ENCODE measurements at regions not wholly inside any gene's neighbourhood (a gene's known extent, or its start where the extent isn't known, plus 50 kb on each side); places are given as distances from the start of the nearest gene placed in this dataset.

DNA sequence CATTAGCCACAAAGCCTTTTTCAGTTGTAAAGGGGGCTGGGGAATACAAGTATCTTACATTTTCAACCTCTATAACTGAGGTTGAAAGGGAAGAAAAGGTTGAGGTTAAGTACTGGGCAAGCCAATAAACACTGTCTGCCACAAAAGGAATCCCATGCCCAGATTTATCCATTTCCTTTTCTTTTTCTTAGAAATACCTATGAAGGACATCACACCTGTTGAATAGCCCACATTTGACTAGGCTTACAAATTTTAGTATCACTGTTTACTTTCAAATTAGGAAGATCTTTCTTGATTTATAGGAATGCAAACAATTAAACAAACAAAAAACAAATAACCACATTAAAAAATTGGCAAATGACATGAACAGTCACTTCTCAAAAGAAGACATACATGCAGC lies 81.0 kb upstream of the CAV2 start:
- Histone ChIP-seq H3K4me1 (ENCODE audit: control insufficient read depth, insufficient read depth, low read length) (peaks cover 5% of the 10 kb centered on the region), H3K9ac (ENCODE audit: low read depth, low read length) (no peak overlapping the region), H3K4me3 (ENCODE audit: low read depth, low read length) (no peak overlapping the region)

DNA sequence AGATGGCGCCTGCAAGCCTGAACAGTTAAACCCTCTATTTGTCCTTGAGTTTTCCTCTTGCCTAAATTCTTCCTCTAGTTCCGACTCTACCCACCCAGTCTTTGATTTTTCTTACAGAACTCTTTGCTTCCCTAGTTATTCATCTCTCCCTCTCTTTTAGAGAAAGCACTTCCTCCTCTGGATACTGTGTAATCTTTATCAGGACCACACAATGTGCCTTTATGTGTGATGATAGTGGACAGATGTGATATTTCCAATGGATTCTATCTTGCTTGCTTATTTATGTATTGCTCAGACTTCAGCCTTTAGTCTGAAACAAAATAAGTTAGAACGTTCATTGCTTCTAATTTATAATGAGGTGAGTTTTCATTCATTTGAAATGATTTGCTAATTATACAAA lies 79.5 kb upstream of the CAV2 start:
- Histone ChIP-seq H3K9me3 (ENCODE audit: control insufficient read depth, insufficient read depth, low read length) (no peaks in the 10 kb centered on the region), H3K27ac (ENCODE audit: low read depth, low read length) (no peak overlapping the region), H3K36me3 (ENCODE audit: control insufficient read depth, insufficient read depth, low read length) (no peaks in the 10 kb centered on the region), H3K4me3 (ENCODE audit: low read depth, low read length) (no peak overlapping the region), H3K27me3 (ENCODE audit: control insufficient read depth, insufficient read depth, low read length) (no peaks in the 10 kb centered on the region), H3K4me1 (ENCODE audit: control insufficient read depth, insufficient read depth, low read length) (peaks cover 12% of the 10 kb centered on the region), H3K9ac (ENCODE audit: low read depth, low read length) (no peak overlapping the region)

More for the DNA sequence above, 81.0 kb upstream of the CAV2 start:
- no peak overlapping the region for H3K27ac ChIP-seq (ENCODE audit: low read depth, low read length)
- no peaks in the 10 kb centered on the region for H3K9me3 ChIP-seq (ENCODE audit: control insufficient read depth, insufficient read depth, low read length)
- H3K36me3 ChIP-seq (ENCODE audit: control insufficient read depth, insufficient read depth, low read length): no peaks in the 10 kb centered on the region
- H3K27me3 ChIP-seq (ENCODE audit: control insufficient read depth, insufficient read depth, low read length): no peaks in the 10 kb centered on the region

DNA sequence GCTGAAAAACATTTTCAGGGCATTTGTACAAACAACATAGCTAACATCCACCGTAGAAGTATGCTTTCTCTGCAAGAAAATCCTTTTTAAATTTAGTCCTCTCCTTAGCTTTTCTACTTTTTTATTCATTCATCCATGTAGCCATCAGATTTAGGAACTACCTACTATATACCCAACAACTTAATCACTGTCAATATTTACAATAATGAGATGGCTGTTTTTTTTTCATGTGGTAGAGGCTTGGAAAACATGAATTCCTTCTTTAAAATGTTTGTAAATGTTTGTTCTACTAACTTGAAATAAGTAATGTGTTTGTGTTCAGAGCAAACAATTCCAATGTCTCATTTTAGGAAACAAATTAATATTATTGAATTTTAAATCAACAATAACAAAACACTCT lies 78.2 kb upstream of the CAV2 start:
- H3K27me3 ChIP-seq (ENCODE audit: control insufficient read depth, insufficient read depth, low read length): no peaks in the 10 kb centered on the region
- peaks cover 12% of the 10 kb centered on the region for H3K4me1 ChIP-seq (ENCODE audit: control insufficient read depth, insufficient read depth, low read length)
- no peak overlapping the region for H3K9ac ChIP-seq (ENCODE audit: low read depth, low read length)
- no peak overlapping the region for H3K27ac ChIP-seq (ENCODE audit: low read depth, low read length)
- no peaks in the 10 kb centered on the region for H3K36me3 ChIP-seq (ENCODE audit: control insufficient read depth, insufficient read depth, low read length)
- H3K9me3 ChIP-seq (ENCODE audit: control insufficient read depth, insufficient read depth, low read length): no peaks in the 10 kb centered on the region
- no peak overlapping the region for H3K4me3 ChIP-seq (ENCODE audit: low read depth, low read length)

DNA sequence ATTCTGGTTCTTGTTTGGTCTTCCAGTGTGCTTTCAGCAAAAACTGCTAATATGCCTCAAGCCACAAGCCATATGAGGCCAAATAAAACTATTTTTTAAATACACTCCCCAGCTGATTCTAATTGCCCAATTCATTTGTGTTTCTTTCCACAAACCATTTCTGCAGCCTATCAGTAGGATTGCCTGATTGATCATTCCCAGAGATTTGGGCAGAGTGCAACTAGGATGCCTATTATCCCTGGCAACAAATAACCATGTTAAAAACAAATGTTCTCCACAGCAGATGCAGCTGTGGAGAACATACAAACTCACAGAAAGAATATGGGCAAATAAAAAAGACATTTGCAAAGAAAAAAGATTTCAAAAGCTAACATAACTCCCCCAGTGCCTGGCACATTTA lies 76.9 kb upstream of the CAV2 start:
- no peaks in the 10 kb centered on the region for H3K9me3 ChIP-seq (ENCODE audit: control insufficient read depth, insufficient read depth, low read length)
- no peak overlapping the region for H3K27ac ChIP-seq (ENCODE audit: low read depth, low read length)
- H3K9ac ChIP-seq (ENCODE audit: low read depth, low read length): no peak overlapping the region
- no peak overlapping the region for H3K4me3 ChIP-seq (ENCODE audit: low read depth, low read length)
- H3K27me3 ChIP-seq (ENCODE audit: control insufficient read depth, insufficient read depth, low read length): no peaks in the 10 kb centered on the region
- H3K4me1 ChIP-seq (ENCODE audit: control insufficient read depth, insufficient read depth, low read length): peaks cover 11% of the 10 kb centered on the region
- no peaks in the 10 kb centered on the region for H3K36me3 ChIP-seq (ENCODE audit: control insufficient read depth, insufficient read depth, low read length)

DNA sequence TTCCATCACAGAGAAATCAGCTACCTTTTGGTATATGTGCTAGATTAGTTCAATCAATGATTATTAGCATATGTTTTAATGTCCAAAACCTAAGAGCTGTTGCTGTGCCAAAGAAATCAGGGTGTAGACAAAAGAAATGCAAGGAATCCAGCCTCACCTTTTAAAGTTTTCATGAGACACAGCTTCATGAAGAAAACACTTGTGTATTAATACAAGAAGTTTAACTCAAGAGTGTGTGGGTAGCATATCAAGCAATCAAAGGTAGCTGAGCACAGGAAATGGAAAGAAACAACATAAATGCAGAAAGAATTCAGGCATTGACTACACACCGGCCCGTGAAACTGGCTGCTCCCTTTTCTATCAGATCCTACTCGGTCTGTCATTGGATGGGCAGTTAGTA lies 76.0 kb upstream of the CAV2 start:
- peaks cover 8% of the 10 kb centered on the region for H3K4me1 ChIP-seq (ENCODE audit: control insufficient read depth, insufficient read depth, low read length)
- H3K9me3 ChIP-seq (ENCODE audit: control insufficient read depth, insufficient read depth, low read length): no peaks in the 10 kb centered on the region
- no peak overlapping the region for H3K9ac ChIP-seq (ENCODE audit: low read depth, low read length)
- no peaks in the 10 kb centered on the region for H3K36me3 ChIP-seq (ENCODE audit: control insufficient read depth, insufficient read depth, low read length)
- H3K27ac ChIP-seq (ENCODE audit: low read depth, low read length): no peak overlapping the region
- no peaks in the 10 kb centered on the region for H3K27me3 ChIP-seq (ENCODE audit: control insufficient read depth, insufficient read depth, low read length)
- H3K4me3 ChIP-seq (ENCODE audit: low read depth, low read length): no peak overlapping the region

DNA sequence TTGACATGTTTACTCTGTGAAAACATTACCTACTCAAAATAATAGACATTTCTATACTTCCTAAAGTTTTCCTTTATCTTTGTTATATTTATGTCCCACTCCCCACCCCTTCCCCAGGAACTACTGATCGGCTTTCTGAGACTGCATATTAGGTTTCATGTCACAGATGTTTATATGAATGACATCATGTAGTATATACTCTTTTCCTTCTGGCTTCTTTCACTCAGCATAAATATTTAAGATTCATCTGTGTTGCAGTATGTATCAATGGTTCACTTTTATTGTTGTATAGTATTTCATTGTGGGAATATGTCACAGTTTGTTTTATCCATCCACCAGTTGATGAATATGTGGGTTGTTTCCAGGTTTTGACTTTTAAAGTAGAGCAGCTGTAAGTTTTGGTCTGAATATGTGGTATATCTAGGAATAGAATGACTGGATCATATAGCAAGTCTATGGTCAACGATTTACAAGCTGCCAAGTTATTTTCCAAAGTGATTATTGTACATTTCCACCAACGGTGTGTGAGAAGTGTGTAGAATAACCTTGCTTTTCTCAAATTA lies 73.8 kb upstream of the CAV2 start:
- Histone ChIP-seq H3K27me3 (ENCODE audit: control insufficient read depth, insufficient read depth, low read length) (no peaks in the 10 kb centered on the region), H3K27ac (ENCODE audit: low read depth, low read length) (no peak overlapping the region), H3K36me3 (ENCODE audit: control insufficient read depth, insufficient read depth, low read length) (no peaks in the 10 kb centered on the region), H3K9ac (ENCODE audit: low read depth, low read length) (no peak overlapping the region), H3K9me3 (ENCODE audit: control insufficient read depth, insufficient read depth, low read length) (no peaks in the 10 kb centered on the region), H3K4me1 (ENCODE audit: control insufficient read depth, insufficient read depth, low read length) (peaks cover 8% of the 10 kb centered on the region), H3K4me3 (ENCODE audit: low read depth, low read length) (no peak overlapping the region)

DNA sequence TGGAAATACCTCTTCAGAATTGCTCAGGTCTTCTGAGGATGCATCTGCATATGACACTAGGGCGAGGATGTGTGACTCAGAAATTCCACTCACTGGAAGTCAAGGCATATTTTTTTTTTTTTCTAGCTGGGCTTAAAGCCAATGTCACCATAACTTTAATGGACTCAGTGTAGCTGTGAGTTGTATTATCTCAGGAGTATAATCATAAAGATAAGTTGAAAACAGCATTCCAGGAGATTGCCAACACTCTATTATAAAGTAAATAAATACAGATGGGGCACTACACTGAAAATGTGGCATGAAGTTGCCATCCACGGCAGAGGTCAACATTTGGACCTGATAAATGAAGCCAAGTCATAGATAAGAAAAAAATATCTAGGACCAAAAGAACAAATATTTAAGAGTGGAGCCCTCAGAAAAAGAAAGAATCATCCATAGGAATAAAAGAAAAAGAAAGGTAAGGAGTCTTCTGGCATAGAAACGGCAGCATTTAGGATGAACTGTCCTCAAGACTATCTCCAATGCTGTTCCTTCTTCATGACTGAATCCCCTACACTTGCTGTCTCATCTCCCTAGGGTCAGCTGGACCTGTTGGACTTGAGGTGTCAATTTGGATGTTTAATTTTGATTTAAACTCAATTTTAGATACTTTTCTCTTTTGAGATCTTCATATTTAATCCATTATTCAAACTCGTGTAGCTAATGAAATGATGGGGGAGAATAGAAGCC lies 72.9 kb upstream of the CAV2 start:
- Histone ChIP-seq H3K27me3 (ENCODE audit: control insufficient read depth, insufficient read depth, low read length) (no peaks in the 10 kb centered on the region), H3K9me3 (ENCODE audit: control insufficient read depth, insufficient read depth, low read length) (no peaks in the 10 kb centered on the region), H3K4me1 (ENCODE audit: control insufficient read depth, insufficient read depth, low read length) (peaks cover 8% of the 10 kb centered on the region), H3K27ac (ENCODE audit: low read depth, low read length) (no peak overlapping the region), H3K9ac (ENCODE audit: low read depth, low read length) (no peak overlapping the region), H3K4me3 (ENCODE audit: low read depth, low read length) (no peak overlapping the region), H3K36me3 (ENCODE audit: control insufficient read depth, insufficient read depth, low read length) (no peaks in the 10 kb centered on the region)

DNA sequence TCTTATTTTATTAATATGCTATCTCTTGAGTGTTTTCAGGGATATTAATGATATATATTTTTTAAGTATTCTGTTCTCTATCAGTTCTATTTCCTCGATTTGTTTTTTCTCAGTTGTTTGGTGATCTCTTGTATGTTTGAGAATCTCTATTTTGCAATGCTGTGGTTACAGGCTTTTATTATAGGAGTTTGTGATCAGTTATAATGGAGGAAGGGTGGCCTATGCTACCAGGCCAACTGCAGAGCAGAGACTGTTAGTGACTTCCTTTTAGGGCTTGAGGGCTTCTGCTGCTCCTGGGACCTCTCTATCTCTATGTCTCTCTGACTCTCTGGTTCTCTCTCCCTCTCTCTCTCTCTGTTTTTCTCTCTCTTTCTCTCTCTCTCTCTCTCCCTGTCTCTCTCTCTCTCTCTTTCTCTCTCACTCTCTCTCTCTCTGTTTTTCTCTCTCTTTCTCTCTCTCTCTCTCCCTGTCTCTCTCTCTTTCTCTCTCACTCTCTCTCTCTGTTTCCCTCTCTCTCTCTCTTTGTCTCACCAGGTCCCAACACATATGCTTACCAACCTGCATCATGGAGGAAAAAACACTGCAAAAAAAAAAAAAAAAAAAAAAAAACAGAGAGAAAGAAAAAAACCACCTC lies 69.4 kb upstream of the CAV2 start:
- H3K27ac ChIP-seq (ENCODE audit: low read depth, low read length): no peak overlapping the region
- H3K4me3 ChIP-seq (ENCODE audit: low read depth, low read length): no peak overlapping the region
- H3K9ac ChIP-seq (ENCODE audit: low read depth, low read length): no peak overlapping the region
- no peaks in the 10 kb centered on the region for H3K4me1 ChIP-seq (ENCODE audit: control insufficient read depth, insufficient read depth, low read length)
- no peaks in the 10 kb centered on the region for H3K27me3 ChIP-seq (ENCODE audit: control insufficient read depth, insufficient read depth, low read length)
- H3K36me3 ChIP-seq (ENCODE audit: control insufficient read depth, insufficient read depth, low read length): no peaks in the 10 kb centered on the region
- H3K9me3 ChIP-seq (ENCODE audit: control insufficient read depth, insufficient read depth, low read length): no peaks in the 10 kb centered on the region

DNA sequence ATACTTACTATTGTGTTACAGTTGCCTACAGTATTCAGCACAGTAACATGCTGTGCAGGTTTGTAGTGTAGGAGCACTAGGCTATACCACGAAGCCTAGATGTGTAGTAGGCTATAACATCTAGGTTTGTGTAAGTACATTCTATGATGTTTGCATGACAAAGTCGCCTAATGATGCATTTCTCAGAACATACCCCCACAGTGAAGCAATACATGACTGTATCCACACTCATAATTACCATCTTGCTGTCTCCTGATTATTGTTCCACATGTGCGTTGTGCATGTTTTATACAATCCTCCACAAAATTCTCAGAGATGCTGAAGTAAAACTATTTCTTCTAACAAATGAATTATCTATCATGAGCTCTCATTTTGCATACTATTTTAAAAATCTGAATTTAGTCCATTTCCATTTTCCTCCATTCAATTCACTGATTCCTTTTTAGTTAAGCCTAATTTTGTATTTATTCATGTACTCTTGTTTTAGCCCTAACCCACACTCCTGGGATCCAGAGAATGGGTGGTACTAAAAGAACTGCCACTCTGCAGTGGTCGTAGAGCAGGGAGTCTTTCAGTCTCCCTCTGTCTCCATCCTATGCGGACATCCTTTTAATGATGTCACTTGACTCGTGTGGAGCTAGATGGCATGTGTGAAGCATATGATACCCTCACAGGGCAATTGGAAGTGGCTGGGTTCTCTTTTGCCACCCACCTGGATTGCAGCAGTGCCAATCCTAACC lies 67.6 kb upstream of the CAV2 start:
- Histone ChIP-seq H3K27ac (ENCODE audit: low read depth, low read length) (no peak overlapping the region), H3K9ac (ENCODE audit: low read depth, low read length) (no peak overlapping the region), H3K4me1 (ENCODE audit: control insufficient read depth, insufficient read depth, low read length) (no peaks in the 10 kb centered on the region), H3K27me3 (ENCODE audit: control insufficient read depth, insufficient read depth, low read length) (no peaks in the 10 kb centered on the region), H3K4me3 (ENCODE audit: low read depth, low read length) (no peak overlapping the region), H3K36me3 (ENCODE audit: control insufficient read depth, insufficient read depth, low read length) (no peaks in the 10 kb centered on the region), H3K9me3 (ENCODE audit: control insufficient read depth, insufficient read depth, low read length) (no peaks in the 10 kb centered on the region)

DNA sequence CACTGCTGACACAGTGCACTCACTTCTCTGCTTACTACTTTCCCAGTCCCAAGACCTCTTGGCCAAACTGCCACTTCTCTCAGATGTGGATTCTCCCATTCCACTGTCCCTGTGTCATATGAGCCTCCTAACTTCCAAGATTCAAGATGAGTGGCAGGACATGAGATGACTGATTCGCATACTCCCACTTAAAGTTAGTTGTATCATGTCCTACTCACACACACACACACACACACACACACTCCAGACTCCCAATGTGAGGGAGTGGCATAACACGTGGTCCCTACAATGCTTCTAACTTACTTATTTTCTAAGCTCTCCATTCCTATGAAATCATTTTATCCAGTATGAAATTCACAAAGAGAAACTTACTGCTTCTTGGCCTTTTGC lies 67.0 kb upstream of the CAV2 start:
- H3K4me1 ChIP-seq (ENCODE audit: control insufficient read depth, insufficient read depth, low read length): no peaks in the 10 kb centered on the region
- no peak overlapping the region for H3K9ac ChIP-seq (ENCODE audit: low read depth, low read length)
- H3K27ac ChIP-seq (ENCODE audit: low read depth, low read length): no peak overlapping the region
- H3K4me3 ChIP-seq (ENCODE audit: low read depth, low read length): no peak overlapping the region
- no peaks in the 10 kb centered on the region for H3K27me3 ChIP-seq (ENCODE audit: control insufficient read depth, insufficient read depth, low read length)
- no peaks in the 10 kb centered on the region for H3K36me3 ChIP-seq (ENCODE audit: control insufficient read depth, insufficient read depth, low read length)
- no peaks in the 10 kb centered on the region for H3K9me3 ChIP-seq (ENCODE audit: control insufficient read depth, insufficient read depth, low read length)

DNA sequence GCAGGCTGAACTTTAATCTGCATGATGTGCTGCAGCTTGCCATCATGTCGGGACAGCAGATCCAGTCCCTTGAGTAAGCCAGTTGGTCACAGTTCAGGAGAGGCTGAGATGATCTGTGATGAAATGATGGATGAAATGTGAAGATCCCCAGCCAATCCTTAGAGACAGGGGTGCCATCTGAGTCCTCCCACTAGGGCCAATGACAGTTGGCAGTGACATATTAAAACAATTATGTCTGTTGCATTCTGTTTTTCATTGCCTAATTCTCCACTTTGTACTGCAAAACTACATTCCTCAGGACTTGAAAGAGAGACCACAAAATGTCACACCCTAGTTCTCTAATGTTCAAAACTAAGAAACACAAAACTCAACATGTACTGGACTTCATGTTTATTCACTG lies 66.3 kb upstream of the CAV2 start:
- no peaks in the 10 kb centered on the region for H3K9me3 ChIP-seq (ENCODE audit: control insufficient read depth, insufficient read depth, low read length)
- H3K36me3 ChIP-seq (ENCODE audit: control insufficient read depth, insufficient read depth, low read length): no peaks in the 10 kb centered on the region
- H3K4me3 ChIP-seq (ENCODE audit: low read depth, low read length): no peak overlapping the region
- H3K27ac ChIP-seq (ENCODE audit: low read depth, low read length): no peak overlapping the region
- no peaks in the 10 kb centered on the region for H3K4me1 ChIP-seq (ENCODE audit: control insufficient read depth, insufficient read depth, low read length)
- no peak overlapping the region for H3K9ac ChIP-seq (ENCODE audit: low read depth, low read length)
- no peaks in the 10 kb centered on the region for H3K27me3 ChIP-seq (ENCODE audit: control insufficient read depth, insufficient read depth, low read length)

Data from HUES48 (cell line).